H1 (cell line): ENCODE measurements at regions not wholly inside any gene's neighbourhood (a gene's known extent, or its start where the extent isn't known, plus 50 kb on each side); places are given as distances from the start of the nearest gene placed in this dataset.

Experiments
- BACH1 ChIP-seq: IDR thresholded peaks from 2 replicates; pipeline ENCODE4 v1.6.1; 2012; ENCODE audit warnings: low read length, improper control_type of control experiment
- CBX8 ChIP-seq: fragments of 300-800, 300-1000 bp; sonication (generic); IDR thresholded peaks from 2 replicates; pipeline ENCODE4 v1.7.1; 2016; ENCODE audit warnings: low read depth, low read length, borderline replicate concordance
- NANOG ChIP-seq: IDR thresholded peaks from 2 replicates; pipeline ENCODE4 v1.6.1; 2011; ENCODE audit warnings: low read length, low read depth, mild to moderate bottlenecking, inconsistent platforms; ENCODE audit not compliant: insufficient read depth, poor library complexity, severe bottlenecking
- POLR2A ChIP-seq, 2 experiments: IDR thresholded peaks; 1 replicate in 1 of 2; 2 replicates in 1 of 2; pipeline ENCODE4 v1.6.1; 2011; ENCODE audit warnings: low read depth in 2 of 2, low read length in 2 of 2, mild to moderate bottlenecking in 2 of 2; ENCODE audit errors: control extremely low read depth in 1 of 2
- POU5F1 ChIP-seq: IDR thresholded peaks from 2 replicates; pipeline ENCODE4 v1.6.1; 2011; ENCODE audit warnings: low read depth, mild to moderate bottlenecking, low read length, moderate library complexity
- SRF ChIP-seq: IDR thresholded peaks from 2 replicates; pipeline ENCODE4 v1.6.1; 2011; ENCODE audit warnings: mild to moderate bottlenecking, low read depth, low read length, moderate library complexity
- TAF1 ChIP-seq: IDR thresholded peaks from 2 replicates; pipeline ENCODE4 v1.6.1; 2011; ENCODE audit warnings: mild to moderate bottlenecking, low read depth, low read length
- TF ChIP-seq, protein P1 (sequence below): fragments of 300-600 bp; sonication (generic); IDR thresholded peaks from 2 replicates; pipeline ENCODE4 v1.7.1; 2012; ENCODE audit warnings: low read length, moderate library complexity, mild to moderate bottlenecking, inconsistent platforms; ENCODE audit not compliant: insufficient replicate concordance
- TF ChIP-seq, protein P2 (sequence below): IDR thresholded peaks from 2 replicates; pipeline ENCODE4 v1.6.1; 2011; ENCODE audit warnings: low read depth, mild to moderate bottlenecking, low read length; ENCODE audit not compliant: insufficient read depth
- TF ChIP-seq, protein P3 (sequence below): IDR thresholded peaks from 2 replicates; pipeline ENCODE4 v1.6.1; 2011; ENCODE audit warnings: low read length, improper control_type of control experiment

DNA sequence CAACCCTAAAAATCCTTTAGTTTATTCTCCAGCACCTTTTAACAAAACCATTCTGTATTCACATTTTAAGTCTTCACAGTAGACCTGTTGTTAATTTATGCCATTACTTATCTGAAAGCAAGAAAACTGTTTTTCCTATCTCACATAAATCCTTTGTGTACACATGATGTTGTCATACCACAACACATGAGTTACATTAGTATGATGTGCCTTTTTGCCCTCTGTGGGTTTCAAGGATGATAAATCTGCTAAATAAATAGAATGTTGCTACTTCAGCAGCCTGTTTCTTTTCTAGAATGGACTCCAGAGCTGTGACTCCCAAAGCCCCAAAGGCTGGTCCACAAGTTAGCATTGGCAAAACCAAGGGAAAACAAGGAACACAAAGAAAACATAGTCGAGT, 151.6 kb downstream of the SERPINI1 start (continued):
- TF ChIP-seq, protein P1, sequence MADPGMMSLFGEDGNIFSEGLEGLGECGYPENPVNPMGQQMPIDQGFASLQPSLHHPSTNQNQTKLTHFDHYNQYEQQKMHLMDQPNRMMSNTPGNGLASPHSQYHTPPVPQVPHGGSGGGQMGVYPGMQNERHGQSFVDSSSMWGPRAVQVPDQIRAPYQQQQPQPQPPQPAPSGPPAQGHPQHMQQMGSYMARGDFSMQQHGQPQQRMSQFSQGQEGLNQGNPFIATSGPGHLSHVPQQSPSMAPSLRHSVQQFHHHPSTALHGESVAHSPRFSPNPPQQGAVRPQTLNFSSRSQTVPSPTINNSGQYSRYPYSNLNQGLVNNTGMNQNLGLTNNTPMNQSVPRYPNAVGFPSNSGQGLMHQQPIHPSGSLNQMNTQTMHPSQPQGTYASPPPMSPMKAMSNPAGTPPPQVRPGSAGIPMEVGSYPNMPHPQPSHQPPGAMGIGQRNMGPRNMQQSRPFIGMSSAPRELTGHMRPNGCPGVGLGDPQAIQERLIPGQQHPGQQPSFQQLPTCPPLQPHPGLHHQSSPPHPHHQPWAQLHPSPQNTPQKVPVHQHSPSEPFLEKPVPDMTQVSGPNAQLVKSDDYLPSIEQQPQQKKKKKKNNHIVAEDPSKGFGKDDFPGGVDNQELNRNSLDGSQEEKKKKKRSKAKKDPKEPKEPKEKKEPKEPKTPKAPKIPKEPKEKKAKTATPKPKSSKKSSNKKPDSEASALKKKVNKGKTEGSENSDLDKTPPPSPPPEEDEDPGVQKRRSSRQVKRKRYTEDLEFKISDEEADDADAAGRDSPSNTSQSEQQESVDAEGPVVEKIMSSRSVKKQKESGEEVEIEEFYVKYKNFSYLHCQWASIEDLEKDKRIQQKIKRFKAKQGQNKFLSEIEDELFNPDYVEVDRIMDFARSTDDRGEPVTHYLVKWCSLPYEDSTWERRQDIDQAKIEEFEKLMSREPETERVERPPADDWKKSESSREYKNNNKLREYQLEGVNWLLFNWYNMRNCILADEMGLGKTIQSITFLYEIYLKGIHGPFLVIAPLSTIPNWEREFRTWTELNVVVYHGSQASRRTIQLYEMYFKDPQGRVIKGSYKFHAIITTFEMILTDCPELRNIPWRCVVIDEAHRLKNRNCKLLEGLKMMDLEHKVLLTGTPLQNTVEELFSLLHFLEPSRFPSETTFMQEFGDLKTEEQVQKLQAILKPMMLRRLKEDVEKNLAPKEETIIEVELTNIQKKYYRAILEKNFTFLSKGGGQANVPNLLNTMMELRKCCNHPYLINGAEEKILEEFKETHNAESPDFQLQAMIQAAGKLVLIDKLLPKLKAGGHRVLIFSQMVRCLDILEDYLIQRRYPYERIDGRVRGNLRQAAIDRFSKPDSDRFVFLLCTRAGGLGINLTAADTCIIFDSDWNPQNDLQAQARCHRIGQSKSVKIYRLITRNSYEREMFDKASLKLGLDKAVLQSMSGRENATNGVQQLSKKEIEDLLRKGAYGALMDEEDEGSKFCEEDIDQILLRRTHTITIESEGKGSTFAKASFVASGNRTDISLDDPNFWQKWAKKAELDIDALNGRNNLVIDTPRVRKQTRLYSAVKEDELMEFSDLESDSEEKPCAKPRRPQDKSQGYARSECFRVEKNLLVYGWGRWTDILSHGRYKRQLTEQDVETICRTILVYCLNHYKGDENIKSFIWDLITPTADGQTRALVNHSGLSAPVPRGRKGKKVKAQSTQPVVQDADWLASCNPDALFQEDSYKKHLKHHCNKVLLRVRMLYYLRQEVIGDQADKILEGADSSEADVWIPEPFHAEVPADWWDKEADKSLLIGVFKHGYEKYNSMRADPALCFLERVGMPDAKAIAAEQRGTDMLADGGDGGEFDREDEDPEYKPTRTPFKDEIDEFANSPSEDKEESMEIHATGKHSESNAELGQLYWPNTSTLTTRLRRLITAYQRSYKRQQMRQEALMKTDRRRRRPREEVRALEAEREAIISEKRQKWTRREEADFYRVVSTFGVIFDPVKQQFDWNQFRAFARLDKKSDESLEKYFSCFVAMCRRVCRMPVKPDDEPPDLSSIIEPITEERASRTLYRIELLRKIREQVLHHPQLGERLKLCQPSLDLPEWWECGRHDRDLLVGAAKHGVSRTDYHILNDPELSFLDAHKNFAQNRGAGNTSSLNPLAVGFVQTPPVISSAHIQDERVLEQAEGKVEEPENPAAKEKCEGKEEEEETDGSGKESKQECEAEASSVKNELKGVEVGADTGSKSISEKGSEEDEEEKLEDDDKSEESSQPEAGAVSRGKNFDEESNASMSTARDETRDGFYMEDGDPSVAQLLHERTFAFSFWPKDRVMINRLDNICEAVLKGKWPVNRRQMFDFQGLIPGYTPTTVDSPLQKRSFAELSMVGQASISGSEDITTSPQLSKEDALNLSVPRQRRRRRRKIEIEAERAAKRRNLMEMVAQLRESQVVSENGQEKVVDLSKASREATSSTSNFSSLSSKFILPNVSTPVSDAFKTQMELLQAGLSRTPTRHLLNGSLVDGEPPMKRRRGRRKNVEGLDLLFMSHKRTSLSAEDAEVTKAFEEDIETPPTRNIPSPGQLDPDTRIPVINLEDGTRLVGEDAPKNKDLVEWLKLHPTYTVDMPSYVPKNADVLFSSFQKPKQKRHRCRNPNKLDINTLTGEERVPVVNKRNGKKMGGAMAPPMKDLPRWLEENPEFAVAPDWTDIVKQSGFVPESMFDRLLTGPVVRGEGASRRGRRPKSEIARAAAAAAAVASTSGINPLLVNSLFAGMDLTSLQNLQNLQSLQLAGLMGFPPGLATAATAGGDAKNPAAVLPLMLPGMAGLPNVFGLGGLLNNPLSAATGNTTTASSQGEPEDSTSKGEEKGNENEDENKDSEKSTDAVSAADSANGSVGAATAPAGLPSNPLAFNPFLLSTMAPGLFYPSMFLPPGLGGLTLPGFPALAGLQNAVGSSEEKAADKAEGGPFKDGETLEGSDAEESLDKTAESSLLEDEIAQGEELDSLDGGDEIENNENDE = no peak
- TF ChIP-seq, protein P2, sequence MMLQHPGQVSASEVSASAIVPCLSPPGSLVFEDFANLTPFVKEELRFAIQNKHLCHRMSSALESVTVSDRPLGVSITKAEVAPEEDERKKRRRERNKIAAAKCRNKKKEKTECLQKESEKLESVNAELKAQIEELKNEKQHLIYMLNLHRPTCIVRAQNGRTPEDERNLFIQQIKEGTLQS = no peak
- TF ChIP-seq NANOG (no peak), BACH1 (no peak), POU5F1 (no peak), TAF1 (no peak), SRF (no peak), CBX8 (no peak), POLR2A (IDR thresholded peaks at IDR 0.05; ENCODE audit: control extremely low read depth in 1 of 2, low read depth in 2 of 2, low read length in 2 of 2) (no peak)
- TF ChIP-seq, protein P3, sequence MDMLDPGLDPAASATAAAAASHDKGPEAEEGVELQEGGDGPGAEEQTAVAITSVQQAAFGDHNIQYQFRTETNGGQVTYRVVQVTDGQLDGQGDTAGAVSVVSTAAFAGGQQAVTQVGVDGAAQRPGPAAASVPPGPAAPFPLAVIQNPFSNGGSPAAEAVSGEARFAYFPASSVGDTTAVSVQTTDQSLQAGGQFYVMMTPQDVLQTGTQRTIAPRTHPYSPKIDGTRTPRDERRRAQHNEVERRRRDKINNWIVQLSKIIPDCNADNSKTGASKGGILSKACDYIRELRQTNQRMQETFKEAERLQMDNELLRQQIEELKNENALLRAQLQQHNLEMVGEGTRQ = no peak
